ENCODE measurements at regions not wholly inside any gene's neighbourhood (a gene's known extent, or its start where the extent isn't known, plus 50 kb on each side); places are given as distances from the start of the nearest gene placed in this dataset.
"Not testable (repeated sequence)": the region's sequence is repeated elsewhere in the genome, so short reads cannot be mapped to it uniquely, and the experiment has no call there.

DNA sequence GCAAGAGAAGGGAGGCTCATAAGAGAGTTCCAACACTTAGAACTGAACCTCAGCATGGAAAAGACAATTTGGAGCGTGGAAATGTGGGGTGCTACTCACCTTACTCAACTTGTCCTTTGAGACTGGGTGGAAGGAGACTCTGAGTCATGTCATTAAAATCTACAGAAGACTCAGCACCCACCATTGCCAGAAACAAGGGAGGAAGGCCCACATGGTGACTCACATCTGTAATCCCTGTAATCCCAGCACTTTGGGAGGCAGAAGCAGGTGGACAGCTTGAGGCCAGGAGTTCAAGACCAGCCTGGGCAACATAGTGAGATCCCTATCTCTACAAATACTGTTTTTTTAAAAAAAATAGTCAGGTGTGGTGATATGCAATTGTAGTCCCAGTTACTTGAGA, 161.9 kb upstream of the UBE3A start:
- Histone ChIP-seq H3K4me3 (ENCODE audit: low read depth in 1 of 2, low read length in 2 of 2) (no peak overlapping the region), H3K9me3 (ENCODE audit: low read length) (no peaks in the 10 kb centered on the region), H3K27ac (ENCODE audit: low read depth, low read length) (no peak overlapping the region), H3K36me3 (ENCODE audit: insufficient read depth, low read length) (no peaks in the 10 kb centered on the region), H3K4me1 (ENCODE audit: insufficient read depth, low read length) (no peaks in the 10 kb centered on the region), H3K9ac (ENCODE audit: low read length) (no peak overlapping the region), H3K27me3 (ENCODE audit: control insufficient read depth in 1 of 2, insufficient read depth in 2 of 2, low read length in 2 of 2) (no peaks in the 10 kb centered on the region)

DNA sequence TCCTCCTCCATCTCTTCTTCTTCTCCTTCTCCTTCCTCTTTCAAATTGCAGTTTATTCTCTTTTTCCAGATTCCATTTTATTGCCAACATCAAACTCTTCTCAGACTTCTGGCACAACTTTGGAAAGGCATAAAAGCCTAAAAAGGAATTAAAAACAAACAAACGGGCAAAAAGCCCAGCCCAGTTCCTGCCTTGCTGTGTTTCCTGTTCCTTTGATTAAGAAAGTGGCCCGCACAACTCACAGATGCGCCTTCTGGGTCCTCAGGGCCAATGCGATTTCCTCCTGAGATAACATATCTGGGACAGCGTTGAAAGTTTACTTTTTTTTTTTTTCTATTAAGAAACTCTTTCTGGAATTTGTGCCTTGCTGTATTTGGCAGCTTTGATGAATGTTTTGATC, 158.7 kb upstream of the UBE3A start:
- Histone ChIP-seq H3K4me1 (ENCODE audit: insufficient read depth, low read length) (no peaks in the 10 kb centered on the region), H3K9ac (ENCODE audit: low read length) (no peak overlapping the region), H3K27me3 (ENCODE audit: control insufficient read depth in 1 of 2, insufficient read depth in 2 of 2, low read length in 2 of 2) (no peaks in the 10 kb centered on the region), H3K9me3 (ENCODE audit: low read length) (no peaks in the 10 kb centered on the region), H3K4me3 (ENCODE audit: low read depth in 1 of 2, low read length in 2 of 2) (peak overlapping the region in 1 of 2 donors; percentile 32), H3K27ac (ENCODE audit: low read depth, low read length) (no peak overlapping the region), H3K36me3 (ENCODE audit: insufficient read depth, low read length) (no peaks in the 10 kb centered on the region)

DNA sequence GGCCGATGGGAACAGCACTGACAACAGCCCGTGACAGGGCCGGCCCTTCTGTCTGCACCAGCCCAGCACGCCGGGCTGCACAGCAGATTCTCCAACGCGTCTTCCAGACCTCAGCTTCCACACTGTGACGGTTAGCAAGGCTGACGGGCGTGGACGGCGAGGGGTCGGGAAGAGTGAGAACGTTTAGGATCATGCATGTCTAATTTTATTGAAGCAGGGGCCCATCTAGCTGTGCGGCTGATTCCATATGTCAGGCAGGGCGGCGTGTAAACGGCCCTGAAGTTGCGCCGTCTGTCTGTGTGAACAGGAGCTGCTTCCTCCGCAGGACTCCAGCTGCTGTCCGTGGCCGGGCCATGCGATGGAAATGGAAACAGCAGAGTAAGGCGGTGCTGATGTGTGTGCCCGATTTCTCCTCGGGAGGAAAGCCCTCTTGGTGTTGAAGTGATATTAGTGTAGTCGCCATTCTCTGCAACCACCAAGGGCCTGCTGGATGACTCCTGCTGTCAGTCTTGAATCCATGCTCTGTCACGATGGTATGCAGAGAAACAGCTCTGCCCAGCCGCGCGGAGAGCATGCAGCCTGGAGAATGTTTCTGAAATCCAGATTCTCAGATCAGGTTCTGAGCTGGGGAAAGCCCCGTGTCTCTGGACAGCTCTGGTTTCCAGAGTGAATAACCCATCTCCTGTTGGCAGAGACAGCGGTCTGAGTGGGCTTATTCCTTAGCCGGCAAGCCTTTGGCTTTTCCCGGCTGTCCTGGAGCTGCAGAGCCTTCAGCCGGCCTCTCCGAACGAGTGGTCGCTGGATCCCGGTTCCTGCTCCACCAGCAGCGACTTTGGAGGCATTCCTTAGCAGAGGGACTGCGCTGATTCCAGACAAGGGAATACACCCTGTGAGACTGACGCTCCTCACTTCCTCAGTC, 158.1 kb upstream of the UBE3A start:
- H3K4me3 ChIP-seq (ENCODE audit: low read depth in 1 of 2, low read length in 2 of 2): peak overlapping the region in 1 of 2 donors; percentile 32
- H3K36me3 ChIP-seq (ENCODE audit: insufficient read depth, low read length): no peaks in the 10 kb centered on the region
- H3K9ac ChIP-seq (ENCODE audit: low read length): no peak overlapping the region
- no peaks in the 10 kb centered on the region for H3K4me1 ChIP-seq (ENCODE audit: insufficient read depth, low read length)
- H3K27ac ChIP-seq (ENCODE audit: low read depth, low read length): no peak overlapping the region
- H3K9me3 ChIP-seq (ENCODE audit: low read length): no peaks in the 10 kb centered on the region
- H3K27me3 ChIP-seq (ENCODE audit: control insufficient read depth in 1 of 2, insufficient read depth in 2 of 2, low read length in 2 of 2): no peaks in the 10 kb centered on the region

DNA sequence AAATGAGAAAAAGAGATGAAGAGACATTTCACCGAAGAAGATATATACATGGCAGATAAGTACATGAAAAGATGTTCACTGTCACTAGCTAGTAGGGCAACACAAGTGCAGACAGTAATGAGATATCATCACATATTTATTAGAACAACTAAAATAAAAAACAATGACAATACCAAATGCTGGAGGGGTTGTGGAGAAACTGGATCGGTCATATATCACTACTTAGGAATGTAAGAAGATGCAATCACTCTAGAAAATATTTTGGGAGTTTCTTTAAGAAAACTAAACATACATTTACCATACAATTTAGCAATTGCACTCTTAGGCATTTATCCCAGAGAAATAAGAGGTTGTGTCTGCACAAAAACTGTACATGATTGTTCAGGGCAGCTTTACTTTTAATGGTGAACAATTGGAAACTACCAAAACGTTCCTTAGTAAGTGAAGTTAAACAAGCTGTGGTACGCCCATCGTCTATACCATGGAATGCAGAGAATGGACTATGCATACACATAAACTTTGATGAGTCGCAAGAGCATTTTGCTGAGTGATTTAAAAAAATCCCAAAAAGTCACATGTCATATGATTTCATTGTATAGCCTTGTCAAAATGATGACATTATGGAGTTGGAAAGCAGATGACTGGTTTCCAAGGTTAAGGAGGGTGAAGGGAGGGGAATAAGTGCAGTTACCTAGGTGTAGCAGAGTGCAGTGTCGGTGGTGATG, 149.0 kb upstream of the UBE3A start:
- Histone ChIP-seq H3K9me3 (ENCODE audit: low read length) (no peaks in the 10 kb centered on the region), H3K9ac (ENCODE audit: low read length) (no peak overlapping the region), H3K27ac (ENCODE audit: low read depth, low read length) (no peak overlapping the region), H3K27me3 (ENCODE audit: control insufficient read depth in 1 of 2, insufficient read depth in 2 of 2, low read length in 2 of 2) (no peaks in the 10 kb centered on the region), H3K4me1 (ENCODE audit: insufficient read depth, low read length) (no peaks in the 10 kb centered on the region), H3K4me3 (ENCODE audit: low read depth in 1 of 2, low read length in 2 of 2) (no peak overlapping the region), H3K36me3 (ENCODE audit: insufficient read depth, low read length) (no peaks in the 10 kb centered on the region)

DNA sequence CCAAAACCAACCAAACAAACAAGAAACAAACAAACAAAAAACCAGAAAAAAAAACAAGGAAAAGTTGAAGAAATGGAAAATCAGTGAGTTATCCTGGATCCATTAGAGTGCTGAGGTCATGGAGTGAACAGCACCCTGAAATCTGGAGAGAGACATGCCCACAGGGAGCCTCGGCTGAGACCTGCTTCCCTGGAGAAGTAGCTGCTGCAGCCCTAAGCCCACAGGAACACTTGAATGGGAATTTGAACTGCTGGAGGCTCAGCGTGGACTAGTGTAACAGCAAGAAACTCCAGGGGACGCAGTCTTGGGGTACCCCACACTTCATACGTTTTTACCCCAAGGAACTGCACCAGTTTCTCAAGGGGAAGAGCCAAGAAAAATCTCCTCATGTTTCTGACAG, 144.1 kb upstream of the UBE3A start:
- no peak overlapping the region for H3K27ac ChIP-seq (ENCODE audit: low read depth, low read length)
- H3K36me3 ChIP-seq (ENCODE audit: insufficient read depth, low read length): no peaks in the 10 kb centered on the region
- H3K4me1 ChIP-seq (ENCODE audit: insufficient read depth, low read length): no peaks in the 10 kb centered on the region
- peaks cover 6% of the 10 kb centered on the region for H3K9me3 ChIP-seq (ENCODE audit: low read length)
- H3K27me3 ChIP-seq (ENCODE audit: control insufficient read depth in 1 of 2, insufficient read depth in 2 of 2, low read length in 2 of 2): no peaks in the 10 kb centered on the region
- H3K9ac ChIP-seq (ENCODE audit: low read length): no peak overlapping the region
- H3K4me3 ChIP-seq (ENCODE audit: low read depth in 1 of 2, low read length in 2 of 2): no peak overlapping the region

DNA sequence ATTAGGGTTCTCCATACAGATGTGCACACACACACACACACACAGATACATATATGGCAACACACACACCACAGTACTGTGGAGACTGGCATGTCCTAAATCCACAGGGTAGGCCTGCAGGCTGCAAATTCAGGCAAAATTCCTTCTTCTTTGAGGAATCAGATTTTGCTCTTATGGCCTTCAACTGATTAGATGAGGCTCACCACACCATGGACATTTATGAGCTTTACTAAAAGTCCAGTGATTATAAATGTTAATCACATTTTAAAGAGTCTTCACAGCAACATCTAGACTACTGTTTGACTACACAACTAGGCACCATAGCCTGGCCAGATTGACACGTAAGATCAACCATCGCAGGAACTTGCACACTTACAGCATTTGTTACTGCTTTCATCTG, 140.3 kb upstream of the UBE3A start:
- Histone ChIP-seq H3K36me3 (ENCODE audit: insufficient read depth, low read length) (no peaks in the 10 kb centered on the region), H3K27me3 (ENCODE audit: control insufficient read depth in 1 of 2, insufficient read depth in 2 of 2, low read length in 2 of 2) (no peaks in the 10 kb centered on the region), H3K4me3 (ENCODE audit: low read depth in 1 of 2, low read length in 2 of 2) (no peak overlapping the region), H3K9me3 (ENCODE audit: low read length) (peaks cover 6% of the 10 kb centered on the region), H3K4me1 (ENCODE audit: insufficient read depth, low read length) (no peaks in the 10 kb centered on the region), H3K9ac (ENCODE audit: low read length) (no peak overlapping the region), H3K27ac (ENCODE audit: low read depth, low read length) (no peak overlapping the region)

DNA sequence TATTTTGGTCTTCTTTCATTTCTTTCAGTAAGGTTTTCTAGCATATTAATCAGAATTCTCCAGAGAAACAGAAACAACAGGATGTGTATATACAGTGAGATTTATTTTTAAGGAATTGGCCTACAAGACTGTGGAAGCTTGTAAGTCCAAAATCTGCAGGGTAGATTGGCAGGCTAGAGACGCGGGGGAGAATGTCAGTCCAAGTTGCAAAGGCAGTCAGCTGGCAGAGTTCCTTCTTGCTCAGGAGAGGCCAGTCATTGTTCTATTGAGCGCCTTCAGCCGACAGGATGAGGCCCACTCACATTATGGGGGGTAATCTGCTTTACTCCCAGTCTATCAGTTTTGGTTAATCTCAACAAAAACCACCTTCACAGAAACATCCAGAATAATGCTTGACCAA, 133.4 kb upstream of the UBE3A start:
- Histone ChIP-seq H3K4me1 (ENCODE audit: insufficient read depth, low read length) (peaks cover 22% of the 10 kb centered on the region), H3K27me3 (ENCODE audit: control insufficient read depth in 1 of 2, insufficient read depth in 2 of 2, low read length in 2 of 2) (no peaks in the 10 kb centered on the region)

DNA sequence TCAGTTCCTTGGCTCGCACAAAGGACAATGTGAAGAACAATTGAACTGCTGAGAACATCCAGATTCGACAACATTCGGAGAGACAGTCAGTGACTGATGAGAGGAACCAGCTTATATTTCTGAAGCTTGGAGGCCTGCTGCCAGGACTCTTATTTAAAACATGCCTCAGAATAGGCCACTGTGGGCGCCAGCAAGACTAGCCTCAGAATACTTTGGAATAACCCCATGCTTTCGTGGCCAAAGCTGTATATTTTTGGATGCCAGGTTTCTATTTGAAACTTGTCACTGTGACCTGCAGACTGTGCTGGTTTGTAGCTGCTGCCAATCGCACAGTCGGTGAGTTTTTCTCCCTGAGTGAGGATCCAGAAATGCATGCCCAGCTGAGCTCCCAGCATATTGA, 129.9 kb upstream of the UBE3A start:
- Histone ChIP-seq H3K27me3 (ENCODE audit: control insufficient read depth in 1 of 2, insufficient read depth in 2 of 2, low read length in 2 of 2) (no peaks in the 10 kb centered on the region), H3K36me3 (ENCODE audit: insufficient read depth, low read length) (no peaks in the 10 kb centered on the region), H3K9ac (ENCODE audit: low read length) (no peak overlapping the region), H3K27ac (ENCODE audit: low read depth, low read length) (no peak overlapping the region), H3K9me3 (ENCODE audit: low read length) (no peaks in the 10 kb centered on the region), H3K4me1 (ENCODE audit: insufficient read depth, low read length) (peaks cover 22% of the 10 kb centered on the region), H3K4me3 (ENCODE audit: low read depth in 1 of 2, low read length in 2 of 2) (no peak overlapping the region)

More for the DNA sequence above, 133.4 kb upstream of the UBE3A start:
- Histone ChIP-seq H3K9me3 (ENCODE audit: low read length) (no peaks in the 10 kb centered on the region), H3K36me3 (ENCODE audit: insufficient read depth, low read length) (no peaks in the 10 kb centered on the region), H3K9ac (ENCODE audit: low read length) (no peak overlapping the region), H3K27ac (ENCODE audit: low read depth, low read length) (no peak overlapping the region), H3K4me3 (ENCODE audit: low read depth in 1 of 2, low read length in 2 of 2) (no peak overlapping the region)

DNA sequence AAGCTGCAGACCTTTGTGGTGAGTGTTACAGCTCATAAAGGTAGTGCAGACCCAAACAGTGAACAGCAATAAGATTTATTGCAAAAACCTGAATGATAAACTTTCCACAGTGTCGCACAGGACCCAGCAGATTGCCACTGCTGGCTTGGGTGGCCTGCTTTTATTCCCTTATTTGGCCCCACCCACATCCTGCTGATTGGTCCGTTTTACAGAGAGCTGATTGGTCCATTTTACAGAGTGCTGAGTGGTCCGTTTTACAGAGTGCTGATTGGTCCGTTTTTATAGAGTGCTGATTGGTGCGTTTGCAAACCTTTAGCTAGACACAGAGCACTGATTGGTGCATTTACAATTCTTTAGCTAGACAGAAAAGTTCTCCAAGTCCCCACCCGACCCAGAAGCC, 127.7 kb upstream of the UBE3A start:
- H3K4me1 ChIP-seq (ENCODE audit: insufficient read depth, low read length): peaks cover 22% of the 10 kb centered on the region
- not testable (repeated sequence) for H3K9me3 ChIP-seq (ENCODE audit: low read length); H3K36me3 ChIP-seq (ENCODE audit: insufficient read depth, low read length); H3K9ac ChIP-seq (ENCODE audit: low read length); H3K27me3 ChIP-seq (ENCODE audit: control insufficient read depth in 1 of 2, insufficient read depth in 2 of 2, low read length in 2 of 2); H3K27ac ChIP-seq (ENCODE audit: low read depth, low read length); H3K4me3 ChIP-seq (ENCODE audit: low read depth in 1 of 2, low read length in 2 of 2)

DNA sequence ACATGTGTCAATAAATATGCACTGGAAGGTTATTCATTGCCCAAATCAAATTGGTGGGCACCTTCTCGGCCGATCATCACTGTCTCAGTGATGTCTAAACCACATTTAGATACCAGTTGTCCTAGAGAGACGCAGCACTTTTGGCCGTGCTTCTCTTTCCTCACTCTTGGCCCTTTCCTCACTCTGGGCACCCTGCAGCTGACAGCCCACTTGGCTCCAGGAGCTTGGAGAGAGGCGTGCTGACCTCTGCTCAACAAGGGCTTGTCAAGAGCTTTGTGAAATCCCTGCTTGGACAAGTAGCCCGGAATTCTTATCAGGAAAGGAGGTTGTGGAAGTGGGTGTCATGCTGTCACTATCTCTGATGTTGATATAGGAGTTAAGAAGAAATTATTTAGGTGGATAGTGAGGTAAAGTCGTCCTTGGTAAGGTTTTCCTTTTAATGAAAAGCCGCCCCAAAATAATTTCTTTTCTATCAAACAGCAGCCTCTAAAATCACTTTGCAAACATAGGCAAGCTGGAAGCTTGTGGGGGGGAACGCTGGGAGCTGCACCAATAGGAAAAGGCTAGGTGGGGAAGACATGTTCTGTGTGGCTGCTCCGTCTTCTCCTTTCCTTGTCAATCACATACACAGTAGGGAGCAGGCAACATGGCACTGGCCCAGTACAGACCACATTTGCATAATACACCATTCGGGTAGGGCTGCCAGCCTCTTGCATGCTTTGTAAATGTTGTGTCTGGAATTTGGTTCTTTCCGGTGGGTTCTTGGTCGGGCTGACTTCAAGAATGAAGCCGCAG, 126.8 kb upstream of the UBE3A start:
- Histone ChIP-seq H3K27ac (ENCODE audit: low read depth, low read length) (no peak overlapping the region), H3K9me3 (ENCODE audit: low read length) (no peaks in the 10 kb centered on the region), H3K4me3 (ENCODE audit: low read depth in 1 of 2, low read length in 2 of 2) (no peak overlapping the region), H3K36me3 (ENCODE audit: insufficient read depth, low read length) (no peaks in the 10 kb centered on the region), H3K9ac (ENCODE audit: low read length) (no peak overlapping the region), H3K27me3 (ENCODE audit: control insufficient read depth in 1 of 2, insufficient read depth in 2 of 2, low read length in 2 of 2) (no peaks in the 10 kb centered on the region), H3K4me1 (ENCODE audit: insufficient read depth, low read length) (peaks cover 22% of the 10 kb centered on the region)

DNA sequence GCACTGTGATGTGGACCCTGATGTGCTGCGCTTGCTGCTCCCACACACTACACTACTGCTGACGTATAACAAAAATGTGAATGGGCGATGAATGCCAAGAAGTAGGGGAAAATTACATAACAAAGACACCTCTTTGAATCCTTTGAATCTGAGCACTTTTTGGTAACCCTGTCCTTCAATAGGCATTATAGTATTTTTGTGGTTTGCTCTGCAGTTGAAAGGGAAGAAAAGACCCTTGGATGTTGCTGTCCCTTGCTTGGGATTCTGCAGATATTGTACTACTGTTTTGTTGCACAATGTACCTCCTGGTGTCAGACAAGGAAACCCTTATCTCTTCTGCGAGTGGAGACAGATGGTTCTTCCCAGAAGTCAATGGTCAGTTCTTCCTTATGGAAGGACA, 124.8 kb upstream of the UBE3A start:
- H3K27ac ChIP-seq (ENCODE audit: low read depth, low read length): no peak overlapping the region
- no peak overlapping the region for H3K9ac ChIP-seq (ENCODE audit: low read length)
- no peaks in the 10 kb centered on the region for H3K27me3 ChIP-seq (ENCODE audit: control insufficient read depth in 1 of 2, insufficient read depth in 2 of 2, low read length in 2 of 2)
- H3K4me1 ChIP-seq (ENCODE audit: insufficient read depth, low read length): peaks cover 14% of the 10 kb centered on the region
- no peaks in the 10 kb centered on the region for H3K36me3 ChIP-seq (ENCODE audit: insufficient read depth, low read length)
- no peaks in the 10 kb centered on the region for H3K9me3 ChIP-seq (ENCODE audit: low read length)
- no peak overlapping the region for H3K4me3 ChIP-seq (ENCODE audit: low read depth in 1 of 2, low read length in 2 of 2)

All from muscle layer of colon (tissue), 2 donors.